Activated T-cell treated with anti-CD3 and anti-CD28 coated beads, Interleukin-2, amount 50 U/mL, for 24 hours (primary cell): ENCODE measurements at regions not wholly inside any gene's neighbourhood (a gene's known extent, or its start where the extent isn't known, plus 50 kb on each side); places are given as distances from the start of the nearest gene placed in this dataset.

Experiments used
- DNase-seq: peaks from one replicate; pipeline ENCODE4 v3.0.0-alpha.2; 2020
- H3K27ac Mint-ChIP-seq: 2 replicates; pipeline ENCODE4 v1.8.0; 2020; ENCODE audit warnings: mild to moderate bottlenecking, mixed read lengths
- H3K27me3 Mint-ChIP-seq: 2 replicates; pipeline ENCODE4 v1.8.0; 2020; ENCODE audit warnings: mixed read lengths
- H3K36me3 Mint-ChIP-seq: 2 replicates; pipeline ENCODE4 v1.8.0; 2020; ENCODE audit warnings: low read depth, mixed read lengths
- H3K4me1 Mint-ChIP-seq: 2 replicates; pipeline ENCODE4 v1.8.0; 2020; ENCODE audit warnings: low read depth, mixed read lengths
- H3K4me3 Mint-ChIP-seq: 2 replicates; pipeline ENCODE4 v1.8.0; 2020; ENCODE audit warnings: mild to moderate bottlenecking, moderate library complexity, mixed read lengths
- H3K9me3 Mint-ChIP-seq: 2 replicates; pipeline ENCODE4 v1.8.0; 2020; ENCODE audit warnings: mixed read lengths

GRCh38 chr5:168013546-168013945, 277.9 kb upstream of the WWC1 start:
- no peak for DNase-seq
- Mint-ChIP-seq H3K27ac (no peak overlapping the region), H3K27me3 (peaks cover 3% of the 10 kb centered on the region), H3K9me3 (no peaks in the 10 kb centered on the region), H3K4me3 (no peak overlapping the region), H3K4me1 (no peaks in the 10 kb centered on the region), H3K36me3 (no peaks in the 10 kb centered on the region)

- DNase-seq = no peak
- Mint-ChIP-seq H3K4me3 (no peak overlapping the region), H3K27me3 (peaks cover 3% of the 10 kb centered on the region)
Observed at GRCh38 chr5:168014433-168015123, 276.9 kb upstream of the WWC1 start.

GRCh38 chr5:168015506-168015905, 275.9 kb upstream of the WWC1 start:
- H3K4me3 Mint-ChIP-seq = no peak overlapping the region
- no peak overlapping the region for H3K27ac Mint-ChIP-seq
- H3K27me3 Mint-ChIP-seq = peaks cover 9% of the 10 kb centered on the region
- no peaks in the 10 kb centered on the region for H3K4me1 Mint-ChIP-seq
- DNase-seq = no peak
- H3K9me3 Mint-ChIP-seq = no peaks in the 10 kb centered on the region
- no peaks in the 10 kb centered on the region for H3K36me3 Mint-ChIP-seq

More at GRCh38 chr5:168014433-168015123, 276.9 kb upstream of the WWC1 start:
- Mint-ChIP-seq H3K36me3 (no peaks in the 10 kb centered on the region), H3K27ac (no peak overlapping the region), H3K9me3 (no peaks in the 10 kb centered on the region), H3K4me1 (no peaks in the 10 kb centered on the region)

- H3K4me1 Mint-ChIP-seq = no peaks in the 10 kb centered on the region
- H3K27ac Mint-ChIP-seq = no peak overlapping the region
- no peak for DNase-seq
- no peak overlapping the region for H3K4me3 Mint-ChIP-seq
- no peaks in the 10 kb centered on the region for H3K36me3 Mint-ChIP-seq
- no peaks in the 10 kb centered on the region for H3K9me3 Mint-ChIP-seq
- peaks cover 14% of the 10 kb centered on the region for H3K27me3 Mint-ChIP-seq
Observed at GRCh38 chr5:168017313-168017712, 274.1 kb upstream of the WWC1 start.

- Mint-ChIP-seq H3K27ac (no peak overlapping the region), H3K4me1 (no peaks in the 10 kb centered on the region), H3K4me3 (no peak overlapping the region), H3K36me3 (no peaks in the 10 kb centered on the region), H3K9me3 (no peaks in the 10 kb centered on the region), H3K27me3 (peaks cover 14% of the 10 kb centered on the region)
- no peak for DNase-seq
Observed at GRCh38 chr5:168019143-168019542, 272.3 kb upstream of the WWC1 start.

- no peak overlapping the region for H3K4me3 Mint-ChIP-seq
- H3K4me1 Mint-ChIP-seq = no peaks in the 10 kb centered on the region
- no peaks in the 10 kb centered on the region for H3K36me3 Mint-ChIP-seq
- DNase-seq = no peak
- H3K27me3 Mint-ChIP-seq = peaks cover 14% of the 10 kb centered on the region
- no peak overlapping the region for H3K27ac Mint-ChIP-seq
- H3K9me3 Mint-ChIP-seq = no peaks in the 10 kb centered on the region
Observed at GRCh38 chr5:168020542-168021294, 270.7 kb upstream of the WWC1 start.

- no peak overlapping the region for H3K27ac Mint-ChIP-seq
- no peak for DNase-seq
- H3K4me1 Mint-ChIP-seq = no peaks in the 10 kb centered on the region
- no peak overlapping the region for H3K4me3 Mint-ChIP-seq
- peaks cover 14% of the 10 kb centered on the region for H3K27me3 Mint-ChIP-seq
- H3K9me3 Mint-ChIP-seq = no peaks in the 10 kb centered on the region
- H3K36me3 Mint-ChIP-seq = no peaks in the 10 kb centered on the region
Observed at GRCh38 chr5:168022446-168023169, 268.8 kb upstream of the WWC1 start.

- no peak overlapping the region for H3K4me3 Mint-ChIP-seq
- DNase-seq = no peak
- no peaks in the 10 kb centered on the region for H3K36me3 Mint-ChIP-seq
- H3K4me1 Mint-ChIP-seq = no peaks in the 10 kb centered on the region
- H3K27ac Mint-ChIP-seq = no peak overlapping the region
- no peaks in the 10 kb centered on the region for H3K9me3 Mint-ChIP-seq
- H3K27me3 Mint-ChIP-seq = peaks cover 14% of the 10 kb centered on the region
Observed at GRCh38 chr5:168023191-168023590, 268.3 kb upstream of the WWC1 start.

- Mint-ChIP-seq H3K4me3 (no peak overlapping the region), H3K27me3 (peaks cover 14% of the 10 kb centered on the region), H3K9me3 (no peaks in the 10 kb centered on the region), H3K36me3 (no peaks in the 10 kb centered on the region), H3K27ac (no peak overlapping the region), H3K4me1 (no peaks in the 10 kb centered on the region)
- DNase-seq = no peak
Observed at GRCh38 chr5:168024306-168024705, 267.1 kb upstream of the WWC1 start.

GRCh38 chr5:168027007-168027406, 264.4 kb upstream of the WWC1 start:
- H3K27me3 Mint-ChIP-seq = peaks cover 7% of the 10 kb centered on the region
- no peak overlapping the region for H3K4me3 Mint-ChIP-seq
- DNase-seq = no peak
- no peaks in the 10 kb centered on the region for H3K36me3 Mint-ChIP-seq
- no peak overlapping the region for H3K27ac Mint-ChIP-seq
- H3K4me1 Mint-ChIP-seq = no peaks in the 10 kb centered on the region
- no peaks in the 10 kb centered on the region for H3K9me3 Mint-ChIP-seq

- H3K4me1 Mint-ChIP-seq = no peaks in the 10 kb centered on the region
- no peak for DNase-seq
Observed at GRCh38 chr5:168030912-168031311, 260.5 kb upstream of the WWC1 start.

GRCh38 chr5:168031614-168032013, 259.8 kb upstream of the WWC1 start:
- no peak for DNase-seq
- Mint-ChIP-seq H3K27me3 (peaks cover 14% of the 10 kb centered on the region), H3K27ac (no peak overlapping the region), H3K9me3 (no peaks in the 10 kb centered on the region), H3K4me1 (no peaks in the 10 kb centered on the region), H3K4me3 (no peak overlapping the region), H3K36me3 (no peaks in the 10 kb centered on the region)

More at GRCh38 chr5:168030912-168031311, 260.5 kb upstream of the WWC1 start:
- H3K27ac Mint-ChIP-seq = no peak overlapping the region
- no peaks in the 10 kb centered on the region for H3K36me3 Mint-ChIP-seq
- no peak overlapping the region for H3K4me3 Mint-ChIP-seq
- no peaks in the 10 kb centered on the region for H3K9me3 Mint-ChIP-seq
- peaks cover 14% of the 10 kb centered on the region for H3K27me3 Mint-ChIP-seq

- Mint-ChIP-seq H3K4me1 (no peaks in the 10 kb centered on the region), H3K4me3 (no peak overlapping the region), H3K36me3 (no peaks in the 10 kb centered on the region), H3K9me3 (no peaks in the 10 kb centered on the region), H3K27me3 (peaks cover 2% of the 10 kb centered on the region), H3K27ac (no peak overlapping the region)
- DNase-seq = no peak
Observed at GRCh38 chr5:168039039-168039438, 252.4 kb upstream of the WWC1 start.

GRCh38 chr5:168039566-168040248, 251.7 kb upstream of the WWC1 start:
- H3K27me3 Mint-ChIP-seq = peaks cover 2% of the 10 kb centered on the region
- no peaks in the 10 kb centered on the region for H3K36me3 Mint-ChIP-seq
- no peaks in the 10 kb centered on the region for H3K9me3 Mint-ChIP-seq
- H3K4me3 Mint-ChIP-seq = no peak overlapping the region
- H3K27ac Mint-ChIP-seq = no peak overlapping the region
- no peak for DNase-seq
- no peaks in the 10 kb centered on the region for H3K4me1 Mint-ChIP-seq
